Activated T-cell treated with anti-CD3 and anti-CD28 coated beads, Interleukin-2, amount 50 U/mL, for 72 hours (primary cell): ENCODE measurements at regions not wholly inside any gene's neighbourhood (a gene's known extent, or its start where the extent isn't known, plus 50 kb on each side); places are given as distances from the start of the nearest gene placed in this dataset.
"Not testable (repeated sequence)": the region's sequence is repeated elsewhere in the genome, so short reads cannot be mapped to it uniquely, and the experiment has no call there.

Experiments used
- ATAC-seq, 2 donors: fragments of 150-1000 bp; cut with Tn5 transposase; replicated peaks in 1 of 2; 2 replicates each; pipeline ENCODE4 v1.10.0; 2021; ENCODE audit warnings: moderate library complexity in 2 of 2, mild to moderate bottlenecking in 1 of 2
- DNase-seq, 2 donors: peaks; one replicate each; pipeline ENCODE4 v3.0.0; 2021 to 2022; ENCODE audit warnings: mixed read lengths in 1 of 2
- H3K27ac Mint-ChIP-seq: one replicate; pipeline ENCODE4 v1.8.0; 2022; ENCODE audit warnings: mild to moderate bottlenecking, moderate library complexity, mixed read lengths
- H3K27me3 Mint-ChIP-seq: one replicate; pipeline ENCODE4 v1.8.0; 2022; ENCODE audit warnings: low read depth, mixed read lengths
- H3K36me3 Mint-ChIP-seq, 2 donors: one replicate each; pipeline ENCODE4 v1.8.0; 2022; ENCODE audit warnings: mixed read lengths in 2 of 2, mild to moderate bottlenecking in 1 of 2; ENCODE audit not compliant: insufficient read depth in 2 of 2
- H3K4me1 Mint-ChIP-seq: one replicate; pipeline ENCODE4 v1.8.0; 2022; ENCODE audit warnings: low read depth, mixed read lengths
- H3K4me3 Mint-ChIP-seq, 2 donors: one replicate each; pipeline ENCODE4 v1.8.0; 2022; ENCODE audit warnings: mild to moderate bottlenecking in 2 of 2, mixed read lengths in 2 of 2, moderate library complexity in 2 of 2
- H3K9me3 Mint-ChIP-seq, 2 donors: one replicate each; pipeline ENCODE4 v1.8.0; 2022; ENCODE audit warnings: mixed read lengths in 2 of 2

DNA sequence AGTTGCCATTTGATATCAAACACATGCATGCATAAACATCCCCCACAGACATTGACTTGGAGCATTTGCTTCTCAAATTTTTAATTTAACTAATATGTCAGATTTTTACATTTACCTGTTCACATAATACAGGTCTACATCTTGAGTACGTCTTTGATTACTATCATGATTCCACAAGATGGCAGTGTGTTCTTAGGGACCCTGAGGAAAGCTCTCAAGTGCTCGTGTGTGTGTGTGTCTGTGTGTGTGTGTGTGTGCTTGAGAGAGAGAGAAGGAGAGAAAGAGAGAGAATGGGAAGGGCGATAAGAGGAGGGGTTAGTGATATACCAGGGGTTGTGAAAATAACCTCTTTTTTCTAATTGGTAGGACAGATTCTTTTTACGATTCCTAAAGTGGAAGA is 167.1 kb upstream of the OR4E1 start:
- Mint-ChIP-seq H3K36me3 (no peaks in the 10 kb centered on the region), H3K9me3 (no peaks in the 10 kb centered on the region), H3K4me1 (peaks cover 9% of the 10 kb centered on the region), H3K27ac (peak overlapping the region; percentile 18), H3K27me3 (peaks cover 6% of the 10 kb centered on the region), H3K4me3 (peak overlapping the region; percentile 44 to 53)
- ATAC-seq (peak in 1 of 2 donors; percentile 32), DNase-seq (no peak)

DNA sequence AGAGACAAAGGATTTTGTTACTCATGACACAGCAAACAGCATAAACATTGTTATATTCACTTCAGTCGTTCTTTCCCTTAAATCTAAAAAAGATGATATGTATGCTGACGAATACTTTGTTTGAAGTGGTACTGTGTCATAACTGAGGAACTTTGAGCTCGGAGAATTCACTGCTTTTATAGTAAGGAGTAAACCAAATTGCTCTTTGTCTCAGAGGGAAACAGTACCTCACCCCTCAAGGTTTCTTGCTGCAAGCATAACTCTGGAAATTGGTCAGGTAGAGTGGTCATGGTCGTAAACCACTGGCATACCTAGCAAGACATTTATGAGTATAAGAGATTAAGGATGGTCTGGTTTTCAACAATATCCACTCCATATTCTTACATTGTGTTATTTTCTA is 160.2 kb upstream of the OR4E1 start:
- Mint-ChIP-seq H3K4me1 (no peaks in the 10 kb centered on the region), H3K4me3 (no peak overlapping the region), H3K27me3 (peaks cover 9% of the 10 kb centered on the region), H3K9me3 (no peaks in the 10 kb centered on the region), H3K27ac (no peak overlapping the region), H3K36me3 (no peaks in the 10 kb centered on the region)
- DNase-seq (no peak), ATAC-seq (peak; percentile 56 to 74)

- DNase-seq (no peak), ATAC-seq (peak in 1 of 2 donors; percentile 42)
- Mint-ChIP-seq H3K9me3 (no peaks in the 10 kb centered on the region), H3K36me3 (no peaks in the 10 kb centered on the region), H3K27me3 (peaks cover 46% of the 10 kb centered on the region), H3K27ac (no peak overlapping the region), H3K4me1 (peaks cover 7% of the 10 kb centered on the region), H3K4me3 (peak overlapping the region; percentile 71 to 92)
Observed at GRCh38 chr14:21825845-21826244, 152.2 kb upstream of the OR4E1 start.

DNA sequence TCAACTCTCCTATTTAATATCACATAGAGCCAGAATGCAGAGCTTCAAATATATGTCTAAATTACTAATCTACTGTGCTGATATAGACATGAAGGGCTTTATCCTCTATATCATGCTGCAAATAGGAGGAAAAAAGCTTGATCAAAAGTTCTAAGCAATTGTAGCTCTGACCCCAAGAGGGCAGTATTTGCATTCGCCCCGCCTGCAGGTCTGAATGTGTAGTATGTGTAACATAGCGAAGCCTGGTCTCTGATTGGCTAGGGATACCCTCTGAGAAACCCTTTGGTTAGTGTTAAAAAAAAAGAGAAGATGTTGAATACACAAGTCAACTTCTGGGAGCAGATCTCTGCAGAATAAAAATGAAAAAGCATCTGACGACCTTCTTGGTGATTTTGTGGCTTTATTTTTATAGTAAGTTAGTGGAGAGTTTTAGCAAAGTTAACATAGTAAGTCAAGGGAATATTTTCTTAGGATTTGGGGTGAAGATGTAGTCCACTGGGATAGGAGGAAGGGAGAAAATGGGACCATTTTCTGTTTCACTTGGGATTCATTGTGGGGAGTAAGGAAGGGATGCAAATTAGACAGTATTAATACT is 151.6 kb upstream of the OR4E1 start:
- Mint-ChIP-seq H3K9me3 (no peaks in the 10 kb centered on the region), H3K36me3 (no peaks in the 10 kb centered on the region), H3K27ac (peak overlapping the region; percentile 85), H3K27me3 (peaks cover 46% of the 10 kb centered on the region), H3K4me3 (peak overlapping the region; percentile 71 to 92), H3K4me1 (peaks cover 7% of the 10 kb centered on the region)
- DNase-seq = peak; percentile 42 to 58
- peak; percentile 95 to 98 for ATAC-seq

GRCh38 chr14:21822109-21822508 is 148.5 kb upstream of the OR4E1 start:
- Mint-ChIP-seq H3K36me3 (no peaks in the 10 kb centered on the region), H3K27me3 (peaks cover 25% of the 10 kb centered on the region), H3K9me3 (peaks cover under 1% of the 10 kb centered on the region in 2 donors), H3K4me3 (no peak overlapping the region), H3K27ac (no peak overlapping the region), H3K4me1 (peaks cover 7% of the 10 kb centered on the region)
- DNase-seq (no peak), ATAC-seq (peak in 1 of 2 donors; percentile 48)

DNA sequence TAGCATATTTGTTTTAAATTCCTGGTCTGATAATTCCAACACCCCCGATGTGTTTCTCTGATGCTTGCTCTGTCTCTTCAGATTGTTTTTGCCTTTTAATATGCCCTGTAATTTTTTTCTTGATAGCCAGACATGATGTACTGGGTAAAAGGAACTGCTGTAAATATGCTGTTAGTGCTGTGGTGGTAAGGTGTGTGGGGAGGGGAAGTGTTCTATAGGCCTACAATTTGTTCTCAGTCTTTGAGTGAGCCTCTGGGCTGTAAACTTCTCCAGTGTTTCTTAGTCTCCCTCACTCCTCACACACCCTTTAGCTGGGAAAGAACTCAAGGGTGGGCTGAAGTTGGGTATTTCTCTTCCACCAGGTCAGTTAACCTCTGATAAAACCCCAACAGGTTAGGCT is 147.0 kb upstream of the OR4E1 start:
- H3K4me1 Mint-ChIP-seq = peaks cover 6% of the 10 kb centered on the region
- DNase-seq (no peak), ATAC-seq (no peak)
- no peak overlapping the region for H3K4me3 Mint-ChIP-seq
- H3K27me3 Mint-ChIP-seq = peaks cover 12% of the 10 kb centered on the region
- H3K27ac Mint-ChIP-seq = no peak overlapping the region
- peaks cover 6 to 7% of the 10 kb centered on the region in 2 donors for H3K9me3 Mint-ChIP-seq
- H3K36me3 Mint-ChIP-seq = no peaks in the 10 kb centered on the region

DNA sequence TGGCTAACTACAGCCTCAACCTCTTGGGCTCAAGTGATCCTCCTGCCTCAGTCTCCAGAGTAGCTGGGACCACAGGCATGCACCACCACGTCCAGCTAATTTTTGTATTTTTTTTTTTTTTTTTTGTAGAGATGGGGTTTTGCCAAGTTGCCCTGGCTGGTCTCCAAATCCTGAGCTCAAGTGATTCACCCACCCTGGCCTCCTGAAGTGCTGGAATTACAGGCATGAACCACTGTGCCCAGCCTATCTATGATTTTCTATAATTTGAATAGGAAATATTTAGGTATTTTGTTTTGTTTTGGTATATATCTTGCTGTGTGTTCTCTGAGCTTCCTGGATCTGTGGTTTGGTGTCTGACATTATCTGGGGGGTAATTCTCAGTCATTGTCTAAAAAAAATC is 146.3 kb upstream of the OR4E1 start:
- H3K4me1 Mint-ChIP-seq, H3K9me3 Mint-ChIP-seq, DNase-seq, H3K27ac Mint-ChIP-seq, H3K4me3 Mint-ChIP-seq, H3K36me3 Mint-ChIP-seq, H3K27me3 Mint-ChIP-seq, ATAC-seq: not testable (repeated sequence)

DNA sequence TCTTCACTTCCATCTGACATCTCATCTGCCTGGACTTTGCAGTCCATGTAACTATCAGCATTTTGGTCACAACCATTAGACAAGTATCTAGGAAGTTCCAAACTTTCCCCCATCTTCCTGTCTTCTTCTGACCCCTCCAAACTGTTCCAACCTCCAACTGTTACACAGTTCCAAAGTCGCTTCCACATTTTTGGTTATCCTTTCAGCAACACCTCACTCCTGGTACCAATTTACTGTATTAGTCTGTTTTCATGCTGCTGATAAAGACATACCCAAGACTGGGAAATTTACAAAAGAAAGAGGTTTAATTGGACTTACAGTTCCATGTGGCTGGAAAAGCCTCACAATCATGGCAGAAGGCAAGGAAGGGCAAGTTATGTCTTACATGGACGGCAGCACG is 143.4 kb upstream of the OR4E1 start:
- ATAC-seq, H3K4me1 Mint-ChIP-seq, H3K27me3 Mint-ChIP-seq, H3K4me3 Mint-ChIP-seq, H3K27ac Mint-ChIP-seq, H3K36me3 Mint-ChIP-seq, DNase-seq: not testable (repeated sequence)
- H3K9me3 Mint-ChIP-seq = peaks cover 7 to 11% of the 10 kb centered on the region in 2 donors

- H3K4me1 Mint-ChIP-seq = no peaks in the 10 kb centered on the region
- peaks cover 0 to 2% of the 10 kb centered on the region in 2 donors for H3K9me3 Mint-ChIP-seq
- H3K36me3 Mint-ChIP-seq = no peaks in the 10 kb centered on the region
- DNase-seq (no peak), ATAC-seq (no peak)
- no peak overlapping the region for H3K4me3 Mint-ChIP-seq
- H3K27ac Mint-ChIP-seq = no peak overlapping the region
- H3K27me3 Mint-ChIP-seq = peaks cover 8% of the 10 kb centered on the region
Observed at GRCh38 chr14:21807975-21808374, 134.4 kb upstream of the OR4E1 start.

- peaks cover 0 to 2% of the 10 kb centered on the region in 2 donors for H3K9me3 Mint-ChIP-seq
- ATAC-seq (no peak), DNase-seq (no peak)
- H3K4me3 Mint-ChIP-seq = no peak overlapping the region
- H3K36me3 Mint-ChIP-seq = no peaks in the 10 kb centered on the region
- peaks cover 21% of the 10 kb centered on the region for H3K27me3 Mint-ChIP-seq
- no peaks in the 10 kb centered on the region for H3K4me1 Mint-ChIP-seq
- no peak overlapping the region for H3K27ac Mint-ChIP-seq
Observed at GRCh38 chr14:21804981-21805380, 131.4 kb upstream of the OR4E1 start.

GRCh38 chr14:21802441-21802840 is 128.8 kb upstream of the OR4E1 start:
- no peaks in the 10 kb centered on the region for H3K4me1 Mint-ChIP-seq
- H3K9me3 Mint-ChIP-seq = peaks cover 0 to 2% of the 10 kb centered on the region in 2 donors
- H3K4me3 Mint-ChIP-seq = no peak overlapping the region
- DNase-seq = no peak
- H3K36me3 Mint-ChIP-seq = no peaks in the 10 kb centered on the region
- H3K27me3 Mint-ChIP-seq = peaks cover 16% of the 10 kb centered on the region
- ATAC-seq = no peak
- H3K27ac Mint-ChIP-seq = no peak overlapping the region

DNA sequence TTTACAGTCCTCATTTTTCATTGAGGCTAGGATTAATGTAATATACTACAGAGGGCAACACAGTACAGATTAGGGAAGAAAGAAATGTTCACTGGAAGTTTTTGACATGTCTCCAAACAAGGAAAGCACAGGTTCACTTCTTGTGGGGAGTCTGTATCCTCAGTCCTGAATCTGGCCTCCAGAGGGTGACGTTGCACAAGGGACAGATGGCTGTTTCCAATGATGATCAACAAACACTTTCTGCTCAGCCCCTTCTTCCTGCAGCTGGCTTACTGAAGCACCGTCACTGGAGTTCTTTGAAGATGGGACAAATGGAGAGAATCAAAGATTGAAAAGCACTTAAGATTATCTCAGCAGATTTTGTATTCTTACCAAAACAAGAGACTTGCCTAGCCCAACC is 123.3 kb upstream of the OR4E1 start:
- no peak overlapping the region for H3K27ac Mint-ChIP-seq
- peaks cover 0 to 7% of the 10 kb centered on the region in 2 donors for H3K36me3 Mint-ChIP-seq
- H3K4me1 Mint-ChIP-seq = no peaks in the 10 kb centered on the region
- H3K4me3 Mint-ChIP-seq = peak overlapping the region; percentile 33 to 54
- H3K27me3 Mint-ChIP-seq = peaks cover 10% of the 10 kb centered on the region
- ATAC-seq (no peak), DNase-seq (peak in 1 of 2 donors; percentile 9)
- peaks cover 0 to 6% of the 10 kb centered on the region in 2 donors for H3K9me3 Mint-ChIP-seq

DNA sequence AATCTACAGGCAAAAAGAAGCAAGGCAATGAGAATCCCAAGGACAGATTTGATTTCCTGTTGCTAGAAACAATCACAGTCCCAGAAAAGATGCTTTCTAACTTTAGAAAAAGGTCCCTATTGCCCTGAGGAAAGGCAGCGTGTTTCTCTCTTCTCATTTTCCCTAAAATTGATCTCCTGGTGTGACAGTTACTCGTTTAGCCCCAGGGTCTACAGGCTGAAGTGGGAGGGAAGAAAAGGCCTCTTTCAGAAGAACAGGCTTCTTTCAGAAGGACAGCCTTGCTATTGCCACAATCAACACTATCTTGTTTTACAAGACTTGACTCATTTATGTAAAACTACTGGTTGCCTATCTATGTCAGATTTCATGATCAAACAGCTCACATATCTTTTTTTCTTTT is 121.8 kb upstream of the OR4E1 start:
- Mint-ChIP-seq H3K36me3 (peaks cover 0 to 7% of the 10 kb centered on the region in 2 donors), H3K9me3 (peaks cover 0 to 6% of the 10 kb centered on the region in 2 donors), H3K4me1 (no peaks in the 10 kb centered on the region), H3K27me3 (peaks cover 8% of the 10 kb centered on the region), H3K27ac (no peak overlapping the region), H3K4me3 (no peak overlapping the region)
- DNase-seq (no peak), ATAC-seq (no peak)

GRCh38 chr14:21791749-21792148 is 118.1 kb upstream of the OR4E1 start:
- H3K27ac Mint-ChIP-seq = no peak overlapping the region
- H3K4me3 Mint-ChIP-seq = no peak overlapping the region
- ATAC-seq (peak in 1 of 2 donors; percentile 18), DNase-seq (no peak)
- H3K36me3 Mint-ChIP-seq = peaks cover 0 to 7% of the 10 kb centered on the region in 2 donors
- peaks cover 9% of the 10 kb centered on the region for H3K27me3 Mint-ChIP-seq
- H3K4me1 Mint-ChIP-seq = no peaks in the 10 kb centered on the region
- peaks cover 0 to 6% of the 10 kb centered on the region in 2 donors for H3K9me3 Mint-ChIP-seq
